ENCODE measurements at regions not wholly inside any gene's neighbourhood (a gene's known extent, or its start where the extent isn't known, plus 50 kb on each side); places are given as distances from the start of the nearest gene placed in this dataset.

- H3K9me3 Mint-ChIP-seq, result peaks cover 26% of the 10 kb centered on the region
- peaks cover 1% of the 10 kb centered on the region for H3K4me1 Mint-ChIP-seq
- no peaks in the 10 kb centered on the region for H3K27me3 Mint-ChIP-seq (ENCODE audit: low read depth)
Measured at GRCh38 chr9:21730899-21731298, 71.5 kb upstream of the MTAP start.

GRCh38 chr9:21741151-21741550 lies 61.3 kb upstream of the MTAP start:
- no peak overlapping the region for H3K27ac Mint-ChIP-seq
- peaks cover 7% of the 10 kb centered on the region for H3K27me3 Mint-ChIP-seq (ENCODE audit: low read depth)
- no peak overlapping the region for H3K4me3 Mint-ChIP-seq
- TF ChIP-seq CTCF (IDR thresholded peaks at IDR 0.05; ENCODE audit: unreplicated experiment), result no peak
- no peak for DNase-seq (ENCODE audit: low spot score in 2 of 2, unreplicated experiment in 2 of 2)
- peaks cover 6% of the 10 kb centered on the region for H3K4me1 Mint-ChIP-seq
- no peaks in the 10 kb centered on the region for H3K9me3 Mint-ChIP-seq
- no peaks in the 10 kb centered on the region for H3K36me3 Mint-ChIP-seq

More at GRCh38 chr9:21730899-21731298, 71.5 kb upstream of the MTAP start:
- no peak for TF ChIP-seq CTCF (IDR thresholded peaks at IDR 0.05; ENCODE audit: unreplicated experiment)
- Mint-ChIP-seq H3K4me3 (no peak overlapping the region), H3K36me3 (no peaks in the 10 kb centered on the region), H3K27ac (no peak overlapping the region)
- no peak for DNase-seq (ENCODE audit: low spot score in 2 of 2, unreplicated experiment in 2 of 2)

- H3K9me3 Mint-ChIP-seq, result no peaks in the 10 kb centered on the region
- H3K27ac Mint-ChIP-seq, result no peak overlapping the region
- TF ChIP-seq CTCF (IDR thresholded peaks at IDR 0.05; ENCODE audit: unreplicated experiment), result no peak
- H3K27me3 Mint-ChIP-seq (ENCODE audit: low read depth), result peaks cover 7% of the 10 kb centered on the region
- no peak overlapping the region for H3K4me3 Mint-ChIP-seq
- DNase-seq (ENCODE audit: low spot score in 2 of 2, unreplicated experiment in 2 of 2), result no peak
- peaks cover 13% of the 10 kb centered on the region for H3K4me1 Mint-ChIP-seq
- no peaks in the 10 kb centered on the region for H3K36me3 Mint-ChIP-seq
Measured at GRCh38 chr9:21744320-21744719, 58.1 kb upstream of the MTAP start.

- H3K27ac Mint-ChIP-seq, result no peak overlapping the region
- no peak overlapping the region for H3K4me3 Mint-ChIP-seq
- no peak for TF ChIP-seq CTCF (IDR thresholded peaks at IDR 0.05; ENCODE audit: unreplicated experiment)
- no peaks in the 10 kb centered on the region for H3K36me3 Mint-ChIP-seq
- no peaks in the 10 kb centered on the region for H3K9me3 Mint-ChIP-seq
- H3K27me3 Mint-ChIP-seq (ENCODE audit: low read depth), result peaks cover 1% of the 10 kb centered on the region
- H3K4me1 Mint-ChIP-seq, result peaks cover 13% of the 10 kb centered on the region
- no peak for DNase-seq (ENCODE audit: low spot score in 2 of 2, unreplicated experiment in 2 of 2)
Measured at GRCh38 chr9:21744841-21745240, 57.6 kb upstream of the MTAP start.

GRCh38 chr9:21746550-21746949 lies 55.9 kb upstream of the MTAP start:
- H3K36me3 Mint-ChIP-seq, result no peaks in the 10 kb centered on the region
- no peak overlapping the region for H3K27ac Mint-ChIP-seq
- TF ChIP-seq CTCF (IDR thresholded peaks at IDR 0.05; ENCODE audit: unreplicated experiment), result no peak
- peaks cover 13% of the 10 kb centered on the region for H3K4me1 Mint-ChIP-seq
- no peaks in the 10 kb centered on the region for H3K9me3 Mint-ChIP-seq
- no peak overlapping the region for H3K4me3 Mint-ChIP-seq
- H3K27me3 Mint-ChIP-seq (ENCODE audit: low read depth), result no peaks in the 10 kb centered on the region
- DNase-seq (ENCODE audit: low spot score in 2 of 2, unreplicated experiment in 2 of 2), result no peak

GRCh38 chr9:21747175-21747574 lies 55.3 kb upstream of the MTAP start:
- Mint-ChIP-seq H3K27ac (no peak overlapping the region), H3K4me1 (peaks cover 19% of the 10 kb centered on the region), H3K27me3 (ENCODE audit: low read depth) (no peaks in the 10 kb centered on the region), H3K36me3 (no peaks in the 10 kb centered on the region), H3K4me3 (no peak overlapping the region), H3K9me3 (no peaks in the 10 kb centered on the region)
- DNase-seq (ENCODE audit: low spot score in 2 of 2, unreplicated experiment in 2 of 2), result no peak
- no peak for TF ChIP-seq CTCF (IDR thresholded peaks at IDR 0.05; ENCODE audit: unreplicated experiment)

Measured in mesothelial cell of epicardium (in vitro differentiated cells).